ENCODE measurements at regions not wholly inside any gene's neighbourhood (a gene's known extent, or its start where the extent isn't known, plus 50 kb on each side); places are given as distances from the start of the nearest gene placed in this dataset.

DNA sequence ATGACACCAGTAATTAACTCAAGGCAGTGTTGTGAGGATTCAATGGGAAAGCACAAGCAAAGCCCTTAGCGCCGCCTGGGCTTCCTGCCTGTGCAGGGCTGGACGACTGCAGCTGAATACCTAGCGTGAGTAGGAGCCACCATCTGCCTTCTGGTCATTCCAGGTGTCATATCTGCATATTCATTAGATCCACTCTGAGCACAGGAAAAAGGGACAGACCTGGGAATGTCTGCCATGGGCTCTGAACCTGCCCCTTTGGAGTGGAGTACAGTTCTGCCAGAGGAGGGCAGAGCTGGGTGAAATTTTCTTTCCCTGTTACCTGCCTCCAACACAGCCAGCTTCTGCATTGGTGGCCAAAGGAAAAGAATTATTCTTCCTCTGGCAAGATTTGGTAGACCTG, 298.8 kb downstream of the NSG2 start:
- no peak for TF ChIP-seq POLR2A (IDR thresholded peaks at IDR 0.05; ENCODE audit: extremely low read depth, insufficient read length)
- TF ChIP-seq, protein P1, sequence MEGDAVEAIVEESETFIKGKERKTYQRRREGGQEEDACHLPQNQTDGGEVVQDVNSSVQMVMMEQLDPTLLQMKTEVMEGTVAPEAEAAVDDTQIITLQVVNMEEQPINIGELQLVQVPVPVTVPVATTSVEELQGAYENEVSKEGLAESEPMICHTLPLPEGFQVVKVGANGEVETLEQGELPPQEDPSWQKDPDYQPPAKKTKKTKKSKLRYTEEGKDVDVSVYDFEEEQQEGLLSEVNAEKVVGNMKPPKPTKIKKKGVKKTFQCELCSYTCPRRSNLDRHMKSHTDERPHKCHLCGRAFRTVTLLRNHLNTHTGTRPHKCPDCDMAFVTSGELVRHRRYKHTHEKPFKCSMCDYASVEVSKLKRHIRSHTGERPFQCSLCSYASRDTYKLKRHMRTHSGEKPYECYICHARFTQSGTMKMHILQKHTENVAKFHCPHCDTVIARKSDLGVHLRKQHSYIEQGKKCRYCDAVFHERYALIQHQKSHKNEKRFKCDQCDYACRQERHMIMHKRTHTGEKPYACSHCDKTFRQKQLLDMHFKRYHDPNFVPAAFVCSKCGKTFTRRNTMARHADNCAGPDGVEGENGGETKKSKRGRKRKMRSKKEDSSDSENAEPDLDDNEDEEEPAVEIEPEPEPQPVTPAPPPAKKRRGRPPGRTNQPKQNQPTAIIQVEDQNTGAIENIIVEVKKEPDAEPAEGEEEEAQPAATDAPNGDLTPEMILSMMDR (IDR thresholded peaks at IDR 0.05; ENCODE audit: low read depth, low read length) = no peak
